ENCODE measurements at regions not wholly inside any gene's neighbourhood (a gene's known extent, or its start where the extent isn't known, plus 50 kb on each side); places are given as distances from the start of the nearest gene placed in this dataset.

GRCh38 chr4:185966549-185966948 is 102.4 kb upstream of the TLR3 start:
- peaks cover 2% of the 10 kb centered on the region for H3K4me1 ChIP-seq (ENCODE audit: control insufficient read depth, insufficient read depth, low read length)
- no peak for DNase-seq
- 89% methylated on average over 7 of the region's 8 CpGs for WGBS (ENCODE audit: insufficient coverage)
- H3K27ac ChIP-seq (ENCODE audit: low read length): no peak overlapping the region
- H3K4me3 ChIP-seq (ENCODE audit: low read length): no peak overlapping the region
- no peaks in the 10 kb centered on the region for H3K9me3 ChIP-seq (replicated peaks; ENCODE audit: control insufficient read depth, low read depth, low read length)
- no peaks in the 10 kb centered on the region for H3K27me3 ChIP-seq (ENCODE audit: control insufficient read depth, insufficient read depth, low read length)
- no peaks in the 10 kb centered on the region for H3K36me3 ChIP-seq (ENCODE audit: control insufficient read depth, insufficient read depth, low read length)

GRCh38 chr4:185966997-185967775 is 101.8 kb upstream of the TLR3 start:
- no peaks in the 10 kb centered on the region for H3K36me3 ChIP-seq (ENCODE audit: control insufficient read depth, insufficient read depth, low read length)
- no peak for DNase-seq
- H3K9me3 ChIP-seq (replicated peaks; ENCODE audit: control insufficient read depth, low read depth, low read length): no peaks in the 10 kb centered on the region
- H3K4me1 ChIP-seq (ENCODE audit: control insufficient read depth, insufficient read depth, low read length): peaks cover 2% of the 10 kb centered on the region
- no peak overlapping the region for H3K27ac ChIP-seq (ENCODE audit: low read length)
- H3K27me3 ChIP-seq (ENCODE audit: control insufficient read depth, insufficient read depth, low read length): no peaks in the 10 kb centered on the region
- no peak overlapping the region for H3K4me3 ChIP-seq (ENCODE audit: low read length)
- no CpG with 5 or more reads among the region's 4 CpGs for WGBS (ENCODE audit: insufficient coverage)

GRCh38 chr4:185969657-185970056 is 99.3 kb upstream of the TLR3 start:
- whole genome bisulfite sequencing (ENCODE audit: insufficient coverage): 82% methylated on average over 1 of the region's 1 CpG
- Histone ChIP-seq H3K27ac (ENCODE audit: low read length) (no peak overlapping the region), H3K36me3 (ENCODE audit: control insufficient read depth, insufficient read depth, low read length) (no peaks in the 10 kb centered on the region), H3K9me3 (replicated peaks; ENCODE audit: control insufficient read depth, low read depth, low read length) (no peaks in the 10 kb centered on the region), H3K27me3 (ENCODE audit: control insufficient read depth, insufficient read depth, low read length) (no peaks in the 10 kb centered on the region), H3K4me3 (ENCODE audit: low read length) (no peak overlapping the region), H3K4me1 (ENCODE audit: control insufficient read depth, insufficient read depth, low read length) (peaks cover 2% of the 10 kb centered on the region)
- DNase-seq: no peak

GRCh38 chr4:185987961-185988627 is 80.9 kb upstream of the TLR3 start:
- 53% methylated on average over 3 of the region's 6 CpGs for WGBS (ENCODE audit: insufficient coverage)
- Histone ChIP-seq H3K4me3 (ENCODE audit: low read length) (no peak overlapping the region), H3K36me3 (ENCODE audit: control insufficient read depth, insufficient read depth, low read length) (no peaks in the 10 kb centered on the region), H3K27me3 (ENCODE audit: control insufficient read depth, insufficient read depth, low read length) (no peaks in the 10 kb centered on the region), H3K9me3 (replicated peaks; ENCODE audit: control insufficient read depth, low read depth, low read length) (peaks cover 2% of the 10 kb centered on the region), H3K27ac (ENCODE audit: low read length) (no peak overlapping the region), H3K4me1 (ENCODE audit: control insufficient read depth, insufficient read depth, low read length) (no peaks in the 10 kb centered on the region)
- DNase-seq: peak; percentile 27

- H3K4me1 ChIP-seq (ENCODE audit: control insufficient read depth, insufficient read depth, low read length): no peaks in the 10 kb centered on the region
- H3K27ac ChIP-seq (ENCODE audit: low read length): no peak overlapping the region
- no peak for DNase-seq
- H3K9me3 ChIP-seq (replicated peaks; ENCODE audit: control insufficient read depth, low read depth, low read length): no peaks in the 10 kb centered on the region
- no CpG with 5 or more reads among the region's 3 CpGs for whole genome bisulfite sequencing (ENCODE audit: insufficient coverage)
- no peaks in the 10 kb centered on the region for H3K36me3 ChIP-seq (ENCODE audit: control insufficient read depth, insufficient read depth, low read length)
- no peaks in the 10 kb centered on the region for H3K27me3 ChIP-seq (ENCODE audit: control insufficient read depth, insufficient read depth, low read length)
- H3K4me3 ChIP-seq (ENCODE audit: low read length): no peak overlapping the region
These were observed 77.2 kb upstream of the TLR3 start for GRCh38 chr4:185991770-185992169.

GRCh38 chr4:185992585-185992984 is 76.4 kb upstream of the TLR3 start:
- no peak for DNase-seq
- Histone ChIP-seq H3K36me3 (ENCODE audit: control insufficient read depth, insufficient read depth, low read length) (no peaks in the 10 kb centered on the region), H3K4me1 (ENCODE audit: control insufficient read depth, insufficient read depth, low read length) (no peaks in the 10 kb centered on the region), H3K27me3 (ENCODE audit: control insufficient read depth, insufficient read depth, low read length) (no peaks in the 10 kb centered on the region), H3K27ac (ENCODE audit: low read length) (no peak overlapping the region), H3K9me3 (replicated peaks; ENCODE audit: control insufficient read depth, low read depth, low read length) (no peaks in the 10 kb centered on the region), H3K4me3 (ENCODE audit: low read length) (no peak overlapping the region)
- no CpG with 5 or more reads among the region's 2 CpGs for WGBS (ENCODE audit: insufficient coverage)

- 61% methylated on average over 4 of the region's 6 CpGs for whole genome bisulfite sequencing (ENCODE audit: insufficient coverage)
- no peaks in the 10 kb centered on the region for H3K36me3 ChIP-seq (ENCODE audit: control insufficient read depth, insufficient read depth, low read length)
- no peaks in the 10 kb centered on the region for H3K4me1 ChIP-seq (ENCODE audit: control insufficient read depth, insufficient read depth, low read length)
- no peaks in the 10 kb centered on the region for H3K27me3 ChIP-seq (ENCODE audit: control insufficient read depth, insufficient read depth, low read length)
- DNase-seq: no peak
- H3K4me3 ChIP-seq (ENCODE audit: low read length): no peak overlapping the region
- no peaks in the 10 kb centered on the region for H3K9me3 ChIP-seq (replicated peaks; ENCODE audit: control insufficient read depth, low read depth, low read length)
- H3K27ac ChIP-seq (ENCODE audit: low read length): no peak overlapping the region
These were observed 75.5 kb upstream of the TLR3 start for GRCh38 chr4:185993328-185993973.

- H3K27ac ChIP-seq (ENCODE audit: low read length): no peak overlapping the region
- H3K9me3 ChIP-seq (replicated peaks; ENCODE audit: control insufficient read depth, low read depth, low read length): no peaks in the 10 kb centered on the region
- no peaks in the 10 kb centered on the region for H3K36me3 ChIP-seq (ENCODE audit: control insufficient read depth, insufficient read depth, low read length)
- H3K4me1 ChIP-seq (ENCODE audit: control insufficient read depth, insufficient read depth, low read length): no peaks in the 10 kb centered on the region
- no CpG with 5 or more reads among the region's 1 CpG for WGBS (ENCODE audit: insufficient coverage)
- H3K4me3 ChIP-seq (ENCODE audit: low read length): no peak overlapping the region
- H3K27me3 ChIP-seq (ENCODE audit: control insufficient read depth, insufficient read depth, low read length): no peaks in the 10 kb centered on the region
- DNase-seq: no peak
These were observed 74.2 kb upstream of the TLR3 start for GRCh38 chr4:185994750-185995149.

GRCh38 chr4:185995665-185996064 is 73.3 kb upstream of the TLR3 start:
- Histone ChIP-seq H3K4me3 (ENCODE audit: low read length) (no peak overlapping the region), H3K27me3 (ENCODE audit: control insufficient read depth, insufficient read depth, low read length) (no peaks in the 10 kb centered on the region), H3K36me3 (ENCODE audit: control insufficient read depth, insufficient read depth, low read length) (no peaks in the 10 kb centered on the region), H3K4me1 (ENCODE audit: control insufficient read depth, insufficient read depth, low read length) (no peaks in the 10 kb centered on the region), H3K27ac (ENCODE audit: low read length) (no peak overlapping the region), H3K9me3 (replicated peaks; ENCODE audit: control insufficient read depth, low read depth, low read length) (no peaks in the 10 kb centered on the region)
- DNase-seq: no peak
- WGBS (ENCODE audit: insufficient coverage): 84% methylated on average over 6 of the region's 6 CpGs

GRCh38 chr4:185997296-185997695 is 71.7 kb upstream of the TLR3 start:
- H3K27ac ChIP-seq (ENCODE audit: low read length): no peak overlapping the region
- 88% methylated on average over 5 of the region's 7 CpGs for WGBS (ENCODE audit: insufficient coverage)
- H3K4me3 ChIP-seq (ENCODE audit: low read length): no peak overlapping the region
- no peaks in the 10 kb centered on the region for H3K9me3 ChIP-seq (replicated peaks; ENCODE audit: control insufficient read depth, low read depth, low read length)
- H3K36me3 ChIP-seq (ENCODE audit: control insufficient read depth, insufficient read depth, low read length): no peaks in the 10 kb centered on the region
- no peaks in the 10 kb centered on the region for H3K4me1 ChIP-seq (ENCODE audit: control insufficient read depth, insufficient read depth, low read length)
- no peaks in the 10 kb centered on the region for H3K27me3 ChIP-seq (ENCODE audit: control insufficient read depth, insufficient read depth, low read length)
- DNase-seq: no peak

Measured in muscle of leg (tissue), 3 donors.